ENCODE measurements at regions not wholly inside any gene's neighbourhood (a gene's known extent, or its start where the extent isn't known, plus 50 kb on each side); places are given as distances from the start of the nearest gene placed in this dataset.

DNA sequence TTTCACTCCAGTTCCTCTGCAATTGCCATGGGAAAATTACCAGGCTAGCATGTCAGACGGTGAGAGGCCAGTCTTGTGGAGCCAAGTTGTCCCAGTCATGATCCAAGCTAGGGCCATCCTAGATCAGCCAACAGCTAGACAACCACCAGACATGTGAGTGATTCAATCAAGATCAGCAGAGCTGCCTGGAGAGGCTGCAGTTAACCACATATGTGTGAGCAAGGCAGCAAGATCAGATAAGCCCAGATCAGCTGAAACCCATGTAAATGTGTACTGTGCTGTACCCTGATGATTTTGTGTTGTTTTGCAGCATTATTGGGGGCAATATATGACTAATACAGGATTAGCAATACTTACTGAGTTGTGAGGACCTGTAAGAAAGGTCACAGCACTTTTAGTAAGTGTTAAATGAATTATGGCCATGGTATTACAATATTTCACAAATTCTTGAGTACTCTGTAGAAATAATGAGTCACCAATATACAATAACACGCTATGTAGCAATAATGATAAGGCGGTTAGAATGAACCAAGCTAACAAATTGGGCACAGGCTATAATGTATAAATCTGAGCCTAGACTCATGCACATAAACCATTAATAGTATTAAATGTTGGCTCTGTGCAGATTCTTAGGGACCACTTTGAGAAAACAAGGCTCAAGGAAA, 91.4 kb downstream of the SUDS3 start:
- no peak overlapping the region for H3K4me3 ChIP-seq (ENCODE audit: low read depth, low read length)
- DNase-seq (ENCODE audit: low read depth) = no peak
- no peak for TF ChIP-seq CTCF (IDR thresholded peaks at IDR 0.05; ENCODE audit: insufficient read depth, low read depth, low read length)

DNA sequence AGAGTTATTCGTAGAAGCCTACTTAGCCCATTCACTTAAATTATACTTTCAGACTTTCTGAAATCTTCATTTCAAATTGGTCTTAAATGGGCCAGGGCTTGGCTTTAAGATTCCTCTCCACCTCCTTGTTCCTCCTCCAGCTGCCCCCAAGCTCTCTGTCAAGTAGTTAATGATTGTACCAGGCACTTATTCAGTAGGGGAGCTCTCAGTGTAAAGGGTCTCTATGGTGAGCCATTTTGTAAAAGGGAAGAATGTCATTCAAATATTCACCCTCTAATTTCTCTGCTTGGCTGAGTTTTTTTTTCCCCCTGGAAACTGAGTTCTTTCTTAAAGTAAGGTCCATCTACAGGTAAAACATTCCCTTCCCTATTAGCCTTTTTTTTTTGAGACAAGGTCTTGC, 96.6 kb downstream of the SUDS3 start:
- TF ChIP-seq CTCF (IDR thresholded peaks at IDR 0.05; ENCODE audit: insufficient read depth, low read depth, low read length) = no peak
- DNase-seq (ENCODE audit: low read depth) = no peak
- H3K4me3 ChIP-seq (ENCODE audit: low read depth, low read length) = no peak overlapping the region

DNA sequence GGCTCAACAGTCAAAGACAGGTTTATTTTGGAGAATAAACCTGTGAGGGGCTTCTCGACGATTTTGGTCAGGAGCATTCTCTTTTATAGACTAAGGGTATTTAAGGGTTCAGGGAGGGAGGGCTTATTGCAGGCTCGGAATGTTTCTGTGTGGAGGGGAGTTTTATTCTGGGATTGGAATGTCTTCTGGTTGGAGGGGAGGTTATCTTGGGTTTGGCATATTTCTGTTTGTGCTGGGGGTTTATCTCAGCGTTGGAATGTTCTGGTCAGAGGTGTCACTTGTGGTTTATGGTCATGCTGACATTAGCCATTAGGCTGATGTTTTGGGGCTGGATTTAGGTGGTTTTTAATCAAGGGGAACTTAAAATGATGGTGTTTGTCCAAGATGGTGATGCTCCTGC, 103.9 kb downstream of the SUDS3 start:
- TF ChIP-seq CTCF (IDR thresholded peaks at IDR 0.05; ENCODE audit: insufficient read depth, low read depth, low read length) = no peak
- DNase-seq (ENCODE audit: low read depth) = no peak
- no peak overlapping the region for H3K4me3 ChIP-seq (ENCODE audit: low read depth, low read length)

- no peak for DNase-seq (ENCODE audit: low read depth)
- no peak for TF ChIP-seq CTCF (IDR thresholded peaks at IDR 0.05; ENCODE audit: insufficient read depth, low read depth, low read length)
- H3K4me3 ChIP-seq (ENCODE audit: low read depth, low read length) = no peak overlapping the region
Measured at GRCh38 chr12:118488034-118488433, 111.7 kb downstream of the SUDS3 start.

GRCh38 chr12:118493962-118494361, 117.6 kb downstream of the SUDS3 start:
- TF ChIP-seq CTCF (IDR thresholded peaks at IDR 0.05; ENCODE audit: insufficient read depth, low read depth, low read length) = no peak
- H3K4me3 ChIP-seq (ENCODE audit: low read depth, low read length) = no peak overlapping the region
- DNase-seq (ENCODE audit: low read depth) = no peak

GRCh38 chr12:118494776-118495175, 118.4 kb downstream of the SUDS3 start:
- no peak for TF ChIP-seq CTCF (IDR thresholded peaks at IDR 0.05; ENCODE audit: insufficient read depth, low read depth, low read length)
- no peak for DNase-seq (ENCODE audit: low read depth)
- H3K4me3 ChIP-seq (ENCODE audit: low read depth, low read length) = no peak overlapping the region

- DNase-seq (ENCODE audit: low read depth) = no peak
- TF ChIP-seq CTCF (IDR thresholded peaks at IDR 0.05; ENCODE audit: insufficient read depth, low read depth, low read length) = no peak
- H3K4me3 ChIP-seq (ENCODE audit: low read depth, low read length) = no peak overlapping the region
Measured at GRCh38 chr12:118495296-118495695, 118.9 kb downstream of the SUDS3 start.

Measured in fibroblast of villous mesenchyme (primary cell).